ENCODE measurements at regions not wholly inside any gene's neighbourhood (a gene's known extent, or its start where the extent isn't known, plus 50 kb on each side); places are given as distances from the start of the nearest gene placed in this dataset.
A peak's percentile ranks its signal among the peaks of the same experiment; 100 is the strongest.

- Histone ChIP-seq H2AFZ (ENCODE audit: low read length) (peak overlapping the region; percentile 78; the same call in 1 of the 2 replicates), H3K23me2 (ENCODE audit: low read depth, low read length) (no peaks in the 10 kb centered on the region), H2AK5ac (ENCODE audit: low read depth, low read length) (no peak overlapping the region), H2BK15ac (ENCODE audit: low read length) (no peak overlapping the region), H3K9ac (replicated peaks in 1 of 4; ENCODE audit: extremely low read depth in 1 of 4, low read depth in 3 of 4, low read length in 3 of 4) (no peak overlapping the region), H3K4me3 (ENCODE audit: extremely low read depth in 1 of 4, insufficient read depth in 2 of 4, low read depth in 3 of 4, low read length in 4 of 4) (no peak overlapping the region), H3K27me3 (replicated peaks in 1 of 4; ENCODE audit: control insufficient read depth in 3 of 4, extremely low read depth in 1 of 4, insufficient read depth in 3 of 4, low read length in 3 of 4) (no peaks in the 10 kb centered on the region), H4K91ac (replicated peaks; ENCODE audit: insufficient read length, low read length) (no peak overlapping the region), H3K4me2 (ENCODE audit: insufficient read depth in 1 of 2, low read depth in 2 of 2, low read length in 2 of 2) (no peak overlapping the region), H3K4ac (replicated peaks; ENCODE audit: insufficient read length, low read depth, low read length) (no peak overlapping the region), H3K79me2 (ENCODE audit: control insufficient read depth in 1 of 2, insufficient read depth in 2 of 2, low read length in 2 of 2) (no peaks in the 10 kb centered on the region), H3K23ac (ENCODE audit: insufficient read length) (no peak overlapping the region), H2BK12ac (ENCODE audit: low read depth, low read length) (no peak overlapping the region), H3K14ac (ENCODE audit: insufficient read length) (no peak overlapping the region), H2BK5ac (ENCODE audit: low read depth, low read length) (no peak overlapping the region), H3K18ac (ENCODE audit: extremely low read depth, low read length) (no peak overlapping the region), H3K36me3 (ENCODE audit: control insufficient read depth in 2 of 4, insufficient read depth in 4 of 4, low read length in 3 of 4) (no peaks in the 10 kb centered on the region), H4K5ac (ENCODE audit: insufficient read length, low read depth, low read length) (no peak overlapping the region), H4K8ac (ENCODE audit: extremely low read depth, insufficient read depth, low read length) (no peak overlapping the region), H2BK20ac (ENCODE audit: low read length) (no peak overlapping the region), H3K27ac (ENCODE audit: low read depth, low read length) (no peak overlapping the region), H2BK120ac (replicated peaks; ENCODE audit: low read depth, low read length) (no peak overlapping the region), H3K9me3 (ENCODE audit: insufficient read depth in 2 of 2, low read depth in 1 of 2, low read length in 1 of 2) (no peaks in the 10 kb centered on the region), H3K56ac (replicated peaks; ENCODE audit: insufficient read length, low read depth, low read length) (no peak overlapping the region), H3K4me1 (replicated peaks in 1 of 4; ENCODE audit: control insufficient read depth in 3 of 4, insufficient read depth in 4 of 4, low read length in 3 of 4) (peaks cover 0 to 17% (median 11%) of the 10 kb centered on the region in 4 experiments; a peak in 4 of 7 replicates), H4K20me1 (replicated peaks in 1 of 2; ENCODE audit: control insufficient read depth in 1 of 2, insufficient read depth in 2 of 2, low read length in 2 of 2) (no peaks in the 10 kb centered on the region), H3K79me1 (ENCODE audit: low read depth, low read length) (no peaks in the 10 kb centered on the region)
- no peak for DNase-seq (ENCODE audit: low read depth in 1 of 2, low spot score in 2 of 2)
- no peak for FAIRE-seq
- POLR2A ChIA-PET (ENCODE audit: partially characterized antibody), result interaction anchor here (0.8 to 1.2 kb wide), 2 partner anchors 130 to 132 kb away, joined by 3 read pairs; partner anchors contain the start of gene MACIR
- WGBS, 2 experiments (ENCODE audit: extremely low coverage in 1 of 2, insufficient coverage in 1 of 2, insufficient read length in 1 of 2, insufficient replicate concordance in 2 of 2, low coverage in 1 of 2, low lambda C conversion rate in 2 of 2, missing lambda C conversion rate in 1 of 2), result 61% methylated on average over 3 of the region's 3 CpGs; no CpG with 5 or more reads in 1 of the 2 experiments
- TF ChIP-seq HDAC6 (IDR thresholded peaks at IDR 0.05; ENCODE audit: low read depth, low read length) (no peak), CEBPB (IDR thresholded peaks at IDR 0.05; ENCODE audit: low read depth, low read length) (no peak), RXRA (IDR thresholded peaks at IDR 0.05; ENCODE audit: insufficient read depth, low read depth, low read length) (no peak), SIX5 (IDR thresholded peaks at IDR 0.05; ENCODE audit: low read depth, low read length) (no peak), SIN3A (conservative IDR thresholded peaks at IDR 0.05 in 1 of 2, IDR thresholded peaks at IDR 0.05 in 1 of 2; ENCODE audit: low read depth in 1 of 2, low read length in 2 of 2) (no peak), CREB1 (IDR thresholded peaks at IDR 0.05) (no peak), CHD1 (IDR thresholded peaks at IDR 0.05; ENCODE audit: low read depth, low read length) (no peak), EZH2 (IDR thresholded peaks at IDR 0.05; ENCODE audit: low read depth, low read length, severe bottlenecking) (no peak)
- CTCF ChIA-PET (ENCODE audit: partially characterized antibody), result interaction anchor here (0.6 to 2.5 kb wide), 10 partner anchors 9 to 793 kb away, joined by 3 to 11 read pairs (median 4); partner anchors contain the start of gene MACIR
These were observed 131.3 kb downstream of the MACIR start for GRCh38 chr5:103389846-103390245.
